Nephron (organoid): ENCODE measurements at regions not wholly inside any gene's neighbourhood (a gene's known extent, or its start where the extent isn't known, plus 50 kb on each side); places are given as distances from the start of the nearest gene placed in this dataset.

Source experiments
- H3K27ac Mint-ChIP-seq, 3 experiments: 2 replicates each; pipeline ENCODE4 v1.8.0; 2020; ENCODE audit warnings: mixed read lengths in 3 of 3, mild to moderate bottlenecking in 2 of 3, moderate library complexity in 1 of 3
- H3K27me3 Mint-ChIP-seq: 2 replicates; pipeline ENCODE4 v1.8.0; 2021; ENCODE audit warnings: low read depth, mild to moderate bottlenecking, moderate library complexity, mixed read lengths
- H3K36me3 Mint-ChIP-seq: 2 replicates; pipeline ENCODE4 v1.8.0; 2020; ENCODE audit warnings: low read depth, mixed read lengths
- H3K4me1 Mint-ChIP-seq: 2 replicates; pipeline ENCODE4 v1.8.0; 2020; ENCODE audit warnings: mixed read lengths
- H3K4me3 Mint-ChIP-seq, 3 experiments: 2 replicates each; pipeline ENCODE4 v1.8.0; 2020; ENCODE audit warnings: mild to moderate bottlenecking in 3 of 3, mixed read lengths in 3 of 3, moderate library complexity in 2 of 3
- H3K9me3 Mint-ChIP-seq: 2 replicates; pipeline ENCODE4 v1.8.0; 2020; ENCODE audit warnings: mixed read lengths
- TF ChIP-seq, protein P1 (sequence below), 3 experiments: fragments of 200-600 bp; sonication (generic); IDR thresholded peaks; one replicate each; pipeline ENCODE4 v1.5.0; 2021; ENCODE audit warnings: antibody characterized with exemption in 3 of 3; ENCODE audit not compliant: unreplicated experiment in 3 of 3

GRCh38 chr9:108167136-108167900 is 677.7 kb upstream of the KLF4 start:
- Mint-ChIP-seq H3K4me3 (no peak overlapping the region), H3K27ac (no peak overlapping the region), H3K4me1 (no peaks in the 10 kb centered on the region), H3K9me3 (peaks cover 8% of the 10 kb centered on the region), H3K27me3 (peaks cover 16% of the 10 kb centered on the region), H3K36me3 (no peaks in the 10 kb centered on the region)
- TF ChIP-seq, protein P1, sequence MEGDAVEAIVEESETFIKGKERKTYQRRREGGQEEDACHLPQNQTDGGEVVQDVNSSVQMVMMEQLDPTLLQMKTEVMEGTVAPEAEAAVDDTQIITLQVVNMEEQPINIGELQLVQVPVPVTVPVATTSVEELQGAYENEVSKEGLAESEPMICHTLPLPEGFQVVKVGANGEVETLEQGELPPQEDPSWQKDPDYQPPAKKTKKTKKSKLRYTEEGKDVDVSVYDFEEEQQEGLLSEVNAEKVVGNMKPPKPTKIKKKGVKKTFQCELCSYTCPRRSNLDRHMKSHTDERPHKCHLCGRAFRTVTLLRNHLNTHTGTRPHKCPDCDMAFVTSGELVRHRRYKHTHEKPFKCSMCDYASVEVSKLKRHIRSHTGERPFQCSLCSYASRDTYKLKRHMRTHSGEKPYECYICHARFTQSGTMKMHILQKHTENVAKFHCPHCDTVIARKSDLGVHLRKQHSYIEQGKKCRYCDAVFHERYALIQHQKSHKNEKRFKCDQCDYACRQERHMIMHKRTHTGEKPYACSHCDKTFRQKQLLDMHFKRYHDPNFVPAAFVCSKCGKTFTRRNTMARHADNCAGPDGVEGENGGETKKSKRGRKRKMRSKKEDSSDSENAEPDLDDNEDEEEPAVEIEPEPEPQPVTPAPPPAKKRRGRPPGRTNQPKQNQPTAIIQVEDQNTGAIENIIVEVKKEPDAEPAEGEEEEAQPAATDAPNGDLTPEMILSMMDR (IDR thresholded peaks at IDR 0.05; ENCODE audit: unreplicated experiment in 3 of 3) = no peak

DNA sequence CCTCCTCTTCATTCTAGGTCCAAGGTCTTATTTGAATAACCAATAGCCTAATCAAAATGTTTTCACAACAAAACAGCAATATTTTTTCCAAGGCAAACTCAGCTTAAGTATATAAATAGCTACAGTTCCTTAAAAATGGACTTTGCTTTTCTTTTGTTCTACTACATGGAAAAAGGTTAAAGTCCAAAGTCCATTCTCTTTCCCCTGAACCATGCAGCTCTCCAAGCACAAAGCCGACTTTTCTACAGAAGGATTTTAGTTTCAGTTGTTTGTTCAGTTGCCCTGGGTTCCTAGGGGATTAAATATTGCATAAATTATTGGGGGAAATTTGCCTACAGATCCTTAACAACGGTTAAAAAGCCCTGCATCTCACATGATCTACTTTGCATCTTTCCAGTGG is 677.0 kb upstream of the KLF4 start:
- Mint-ChIP-seq H3K36me3 (no peaks in the 10 kb centered on the region), H3K9me3 (peaks cover under 1% of the 10 kb centered on the region), H3K27ac (peak overlapping the region in 1 of 3 experiments; percentile 26), H3K4me3 (no peak overlapping the region), H3K4me1 (no peaks in the 10 kb centered on the region), H3K27me3 (peaks cover 18% of the 10 kb centered on the region)
- TF ChIP-seq, protein P1 (IDR thresholded peaks at IDR 0.05; ENCODE audit: unreplicated experiment in 3 of 3) = no peak

DNA sequence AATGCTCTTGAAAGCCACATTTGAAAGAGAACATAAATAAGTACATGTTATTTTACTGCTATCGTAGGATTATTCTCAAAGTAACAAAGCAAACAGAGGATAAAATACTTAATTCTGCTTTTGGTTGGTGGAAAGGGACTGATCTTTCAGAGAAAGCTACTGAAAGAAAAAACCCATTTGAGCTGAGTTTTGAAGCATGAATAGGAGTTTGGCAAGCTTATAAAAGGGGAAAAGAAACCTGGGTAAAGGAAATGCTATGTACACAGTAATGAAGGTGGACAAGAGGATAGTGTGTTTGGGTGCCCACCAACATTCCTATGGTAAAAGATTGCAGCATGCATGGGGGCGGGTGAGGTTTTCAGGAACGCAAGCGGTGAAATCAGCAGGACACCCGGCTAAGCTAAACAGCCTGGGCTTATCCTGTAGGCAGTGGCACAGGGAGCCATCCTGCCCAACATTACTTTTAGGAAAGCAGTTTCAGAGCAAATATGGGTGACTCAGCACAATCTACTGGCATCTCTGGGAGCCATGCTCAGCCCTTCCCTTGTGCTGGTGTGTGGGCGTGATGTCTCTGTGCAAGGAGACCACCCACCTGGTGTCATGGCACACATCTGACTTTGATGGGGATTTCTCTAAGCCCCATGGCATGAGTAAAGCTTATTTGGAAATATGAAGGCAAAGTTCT is 673.9 kb upstream of the KLF4 start:
- Mint-ChIP-seq H3K36me3 (no peaks in the 10 kb centered on the region), H3K27me3 (peaks cover 24% of the 10 kb centered on the region), H3K27ac (no peak overlapping the region), H3K9me3 (no peaks in the 10 kb centered on the region), H3K4me3 (no peak overlapping the region), H3K4me1 (no peaks in the 10 kb centered on the region)
- TF ChIP-seq, protein P1 (IDR thresholded peaks at IDR 0.05; ENCODE audit: unreplicated experiment in 3 of 3) = no peak

DNA sequence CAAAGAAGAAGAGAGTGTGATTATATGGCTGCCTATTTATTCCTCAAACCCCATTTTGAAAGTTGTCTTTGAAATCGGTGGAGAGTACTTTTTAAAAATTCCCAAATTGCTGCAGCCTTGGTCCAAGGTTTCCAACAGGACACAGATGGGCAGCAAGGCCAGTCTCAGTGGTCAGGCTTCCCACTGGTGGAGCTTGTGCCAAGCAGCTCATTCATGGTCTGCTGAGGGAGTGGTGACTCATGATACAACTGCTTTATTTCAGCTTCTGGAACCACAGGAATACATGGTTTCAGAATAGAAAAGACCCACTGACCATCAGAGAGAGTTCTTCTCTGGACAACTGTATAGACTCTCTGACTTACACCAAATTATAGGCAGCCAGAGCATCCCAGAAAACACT is 673.1 kb upstream of the KLF4 start:
- no peaks in the 10 kb centered on the region for H3K9me3 Mint-ChIP-seq
- no peak overlapping the region for H3K4me3 Mint-ChIP-seq
- TF ChIP-seq, protein P1 (IDR thresholded peaks at IDR 0.05; ENCODE audit: unreplicated experiment in 3 of 3) = no peak
- peaks cover 24% of the 10 kb centered on the region for H3K27me3 Mint-ChIP-seq
- H3K36me3 Mint-ChIP-seq = no peaks in the 10 kb centered on the region
- H3K27ac Mint-ChIP-seq = no peak overlapping the region
- no peaks in the 10 kb centered on the region for H3K4me1 Mint-ChIP-seq

GRCh38 chr9:108161503-108161902 is 671.9 kb upstream of the KLF4 start:
- Mint-ChIP-seq H3K27ac (no peak overlapping the region), H3K27me3 (peaks cover 24% of the 10 kb centered on the region), H3K4me3 (no peak overlapping the region), H3K36me3 (no peaks in the 10 kb centered on the region), H3K4me1 (no peaks in the 10 kb centered on the region), H3K9me3 (no peaks in the 10 kb centered on the region)
- TF ChIP-seq, protein P1 (IDR thresholded peaks at IDR 0.05; ENCODE audit: unreplicated experiment in 3 of 3) = no peak
